Heart left ventricle (tissue), 13 donors: ENCODE measurements at regions not wholly inside any gene's neighbourhood (a gene's known extent, or its start where the extent isn't known, plus 50 kb on each side); places are given as distances from the start of the nearest gene placed in this dataset.

Source experiments
- CTCF ChIP-seq, 12 donors: fragments of 200-600 bp; sonication (generic) in 4 of 12; IDR thresholded peaks; one replicate each; pipeline versions ENCODE4 v1.5.0 to v1.8.0; 2018 to 2022; ENCODE audit warnings: antibody characterized with exemption in 12 of 12, mild to moderate bottlenecking in 5 of 12
- POLR2A ChIP-seq, 2 donors: fragments of 450-650 bp; IDR thresholded peaks; one replicate each; pipeline ENCODE4 v1.6.1; 2017; ENCODE audit warnings: antibody characterized with exemption in 2 of 2, mild to moderate bottlenecking in 2 of 2, moderate library complexity in 2 of 2
- donor health status: ischemic (EF 13 %, LVEDD 7.1; RV severe dilation, severe dysfunction).
- donor health status: DM: no; HTN: yes; CAD: no.
- donor health status: DM: no; HTN: no; CAD: no.
- donor health status: ischemic (EF 25% LVEDD 6.9; RV normal size, moderate dysfunction).
- donor health status: ischemic (EF 25% LVEDD 5.7; RV mildly dilated, moderate dysfunction).
- donor health status: ischemic (EF 35%, LVEDD 5.7; RV mildly dilated, moderate dysfunction).
- donor health status: nonischemic (EF 11% LVEDD 7.7; RV severe dilation, severe dysfunction).
- donor health status: DM: yes; HTN: yes; CAD: no.
- donor health status: PGD.
- donor health status: ischemic (EF 29% LVEDD 5.4; RV normal size, mild dysfunction).
- donor health status: nonischemic (EF 23%, LVEDD 6.1; RV moderate dilation, normal function).

- TF ChIP-seq CTCF (IDR thresholded peaks at IDR 0.05) (no peak), POLR2A (IDR thresholded peaks at IDR 0.05) (no peak)
These were observed 72.3 kb upstream of the PTBP2 start for GRCh38 chr1:96649301-96649700.
